Epithelial cell of esophagus (primary cell): ENCODE measurements at regions not wholly inside any gene's neighbourhood (a gene's known extent, or its start where the extent isn't known, plus 50 kb on each side); places are given as distances from the start of the nearest gene placed in this dataset.

Experiments used
- DNase-seq: peaks from one replicate; pipeline ENCODE4 v3.0.0; 2010; ENCODE audit warnings: low read depth
- H3K4me3 ChIP-seq: 2 replicates; pipeline ENCODE4 v1.5.1; 2011; ENCODE audit warnings: mild to moderate bottlenecking, low read length, control low read depth
- TF ChIP-seq, protein P1 (sequence below): IDR thresholded peaks from 2 replicates; pipeline ENCODE4 v1.5.1; 2011; ENCODE audit warnings: low read depth, mild to moderate bottlenecking, low read length, control low read depth, inconsistent platforms; ENCODE audit not compliant: insufficient read depth; ENCODE audit errors: missing control alignments

- H3K4me3 ChIP-seq = no peak overlapping the region
- no peak for DNase-seq
- TF ChIP-seq, protein P1, sequence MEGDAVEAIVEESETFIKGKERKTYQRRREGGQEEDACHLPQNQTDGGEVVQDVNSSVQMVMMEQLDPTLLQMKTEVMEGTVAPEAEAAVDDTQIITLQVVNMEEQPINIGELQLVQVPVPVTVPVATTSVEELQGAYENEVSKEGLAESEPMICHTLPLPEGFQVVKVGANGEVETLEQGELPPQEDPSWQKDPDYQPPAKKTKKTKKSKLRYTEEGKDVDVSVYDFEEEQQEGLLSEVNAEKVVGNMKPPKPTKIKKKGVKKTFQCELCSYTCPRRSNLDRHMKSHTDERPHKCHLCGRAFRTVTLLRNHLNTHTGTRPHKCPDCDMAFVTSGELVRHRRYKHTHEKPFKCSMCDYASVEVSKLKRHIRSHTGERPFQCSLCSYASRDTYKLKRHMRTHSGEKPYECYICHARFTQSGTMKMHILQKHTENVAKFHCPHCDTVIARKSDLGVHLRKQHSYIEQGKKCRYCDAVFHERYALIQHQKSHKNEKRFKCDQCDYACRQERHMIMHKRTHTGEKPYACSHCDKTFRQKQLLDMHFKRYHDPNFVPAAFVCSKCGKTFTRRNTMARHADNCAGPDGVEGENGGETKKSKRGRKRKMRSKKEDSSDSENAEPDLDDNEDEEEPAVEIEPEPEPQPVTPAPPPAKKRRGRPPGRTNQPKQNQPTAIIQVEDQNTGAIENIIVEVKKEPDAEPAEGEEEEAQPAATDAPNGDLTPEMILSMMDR = no peak
Observed at GRCh38 chr4:84189144-84189543, 309.9 kb downstream of the NKX6-1 start.

- DNase-seq = no peak
- no peak overlapping the region for H3K4me3 ChIP-seq
- TF ChIP-seq, protein P1 = no peak
Observed at GRCh38 chr4:84179409-84179808, 319.7 kb downstream of the NKX6-1 start.

DNA sequence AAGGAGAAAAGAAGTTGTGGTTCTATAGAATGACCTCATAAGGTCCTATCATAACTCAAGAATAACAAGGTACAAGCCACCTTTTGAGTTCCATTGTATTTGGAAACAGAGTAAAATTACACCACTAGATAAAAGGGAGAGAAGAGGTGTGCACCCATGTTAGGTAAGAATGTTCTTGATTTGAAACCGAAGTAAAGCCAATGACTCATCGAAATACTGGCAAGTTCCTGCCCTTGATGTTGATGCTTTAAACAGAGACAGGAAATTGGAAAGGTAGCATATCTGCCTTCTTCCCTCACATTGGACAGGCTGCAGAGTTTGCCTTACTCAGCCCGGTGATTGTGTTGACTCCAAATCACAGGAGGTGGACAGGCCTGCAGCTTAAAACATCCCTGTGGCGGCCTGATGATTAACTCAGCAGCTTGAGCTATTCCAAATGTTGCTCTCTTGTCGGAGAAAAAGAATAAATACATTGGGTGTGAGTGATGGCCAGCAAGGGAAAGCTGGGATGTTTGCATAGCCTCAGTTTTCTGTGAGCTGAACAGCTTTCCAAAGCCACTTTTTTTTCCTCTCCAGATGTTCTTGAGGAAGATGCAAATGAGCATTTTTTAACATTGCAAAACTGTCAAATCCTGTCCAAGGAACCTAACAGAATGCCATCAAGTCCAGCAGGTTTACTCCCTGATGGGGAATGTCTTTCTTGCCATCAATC, 321.1 kb downstream of the NKX6-1 start:
- peak; percentile 54 for DNase-seq
- H3K4me3 ChIP-seq = no peak overlapping the region
- TF ChIP-seq, protein P1 = no peak

GRCh38 chr4:84176016-84176415, 323.1 kb downstream of the NKX6-1 start:
- no peak for DNase-seq
- TF ChIP-seq, protein P1 = no peak
- H3K4me3 ChIP-seq = no peak overlapping the region

GRCh38 chr4:84171871-84172270, 327.2 kb downstream of the NKX6-1 start:
- TF ChIP-seq, protein P1 = no peak
- DNase-seq = peak; percentile 62
- no peak overlapping the region for H3K4me3 ChIP-seq

- TF ChIP-seq, protein P1 = peak; percentile 14
Observed at GRCh38 chr4:84167564-84167963, 331.5 kb downstream of the NKX6-1 start.

DNA sequence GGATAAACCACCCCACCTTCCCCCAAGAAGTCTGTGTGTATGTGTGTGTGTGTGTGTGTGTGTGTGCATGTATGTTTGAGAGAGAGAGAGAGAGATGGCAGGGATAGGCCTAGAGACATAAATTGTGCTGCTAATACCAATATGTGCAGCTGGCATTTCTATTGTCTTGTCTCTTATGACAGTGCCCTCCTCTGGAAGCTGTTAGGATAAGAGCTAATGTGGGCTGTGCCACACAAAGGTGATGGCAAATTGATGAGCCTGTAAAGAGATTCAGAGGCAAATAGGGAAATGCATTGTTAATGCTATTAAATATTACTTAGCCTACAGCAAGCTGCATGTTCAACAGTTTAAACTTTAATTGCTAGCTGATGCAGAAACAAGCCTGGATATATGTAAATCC, 332.0 kb downstream of the NKX6-1 start:
- TF ChIP-seq, protein P1 = no peak
- no peak for DNase-seq
- no peak overlapping the region for H3K4me3 ChIP-seq

More at GRCh38 chr4:84167564-84167963, 331.5 kb downstream of the NKX6-1 start:
- no peak overlapping the region for H3K4me3 ChIP-seq
- DNase-seq = no peak
